SU-DHL-6 (cell line): ENCODE measurements at regions not wholly inside any gene's neighbourhood (a gene's known extent, or its start where the extent isn't known, plus 50 kb on each side); places are given as distances from the start of the nearest gene placed in this dataset.

Experiments
- H2AFZ ChIP-seq: fragments of 200-600 bp; sonication (generic); 2 replicates; pipeline ENCODE4 v1.6.1; 2014; ENCODE audit warnings: low read depth, mild to moderate bottlenecking, moderate library complexity, mixed read lengths, antibody characterized with exemption, low read length; ENCODE audit not compliant: severe bottlenecking
- H3F3A ChIP-seq: fragments of 200-600 bp; shearing (Covaris generic); 2 replicates; pipeline ENCODE4 v1.6.0; 2016; ENCODE audit warnings: antibody characterized with exemption, mild to moderate bottlenecking; ENCODE audit not compliant: insufficient read depth
- H3K27ac ChIP-seq: fragments of 200-600 bp; sonication (generic); 2 replicates; pipeline ENCODE4 v1.5.1; 2016; ENCODE audit warnings: low read depth, mild to moderate bottlenecking, low read length, moderate library complexity, mixed read lengths
- H3K27me3 ChIP-seq: fragments of 200-600 bp; sonication (generic), shearing (Covaris generic); 2 replicates; pipeline ENCODE4 v1.6.0; 2014; ENCODE audit warnings: mild to moderate bottlenecking, low read length
- H3K36me3 ChIP-seq: fragments of 200-600 bp; sonication (generic); 2 replicates; pipeline ENCODE4 v1.6.1; 2014; ENCODE audit warnings: mild to moderate bottlenecking, low read length, mixed read lengths
- H3K4me2 ChIP-seq: fragments of 300-600, 200-600 bp; shearing (Covaris generic), sonication (generic); 2 replicates; pipeline ENCODE4 v1.6.0; 2014; ENCODE audit warnings: low read length, low read depth, mild to moderate bottlenecking; ENCODE audit not compliant: poor library complexity, severe bottlenecking
- H3K4me3 ChIP-seq: fragments of 200-600 bp; sonication (generic); 2 replicates; pipeline ENCODE4 v1.5.1; 2014; ENCODE audit warnings: antibody characterized with exemption, low read length, mild to moderate bottlenecking, mixed read lengths; ENCODE audit not compliant: insufficient read depth, poor library complexity, severe bottlenecking
- H3K79me2 ChIP-seq: fragments of 200-600 bp; sonication (generic); 2 replicates; pipeline ENCODE4 v1.6.1; 2014; ENCODE audit warnings: mild to moderate bottlenecking, low read length, moderate library complexity; ENCODE audit not compliant: insufficient read depth
- H3K9ac ChIP-seq: fragments of 200-600 bp; sonication (generic); 2 replicates; pipeline ENCODE4 v1.7.0; 2014; ENCODE audit warnings: mild to moderate bottlenecking, low read length
- H3K9me2 ChIP-seq: fragments of 200-600 bp; sonication (generic); replicated peaks from 2 replicates; pipeline ENCODE4 v1.6.1; 2014; ENCODE audit warnings: low read length; ENCODE audit not compliant: insufficient read depth
- H3K9me3 ChIP-seq: fragments of 200-600 bp; sonication (generic); 2 replicates; pipeline ENCODE4 v1.6.1; 2014; ENCODE audit warnings: low read length, mixed read lengths; ENCODE audit not compliant: insufficient read depth
- H4K20me1 ChIP-seq: fragments of 200-600 bp; sonication (generic); 2 replicates; pipeline ENCODE4 v1.6.1; 2014; ENCODE audit warnings: low read depth, mild to moderate bottlenecking, antibody characterized with exemption, low read length, moderate library complexity, mixed read lengths
- CTCF ChIP-seq: fragments of 200-600 bp; sonication (generic); IDR thresholded peaks from one replicate; pipeline ENCODE4 v1.5.1; 2017; ENCODE audit warnings: antibody characterized with exemption, mild to moderate bottlenecking, low read length, moderate library complexity; ENCODE audit not compliant: insufficient read depth, poor library complexity, severe bottlenecking
- EZH2phosphoT487 ChIP-seq: fragments of 200-600 bp; sonication (generic), shearing (Covaris generic); conservative IDR thresholded peaks from 2 replicates; pipeline ENCODE4 v1.6.1; 2018; ENCODE audit warnings: mild to moderate bottlenecking, antibody characterized with exemption, low read length, moderate library complexity, mixed read lengths

- Histone ChIP-seq H2AFZ (no peak overlapping the region), H3K9me2 (no peaks in the 10 kb centered on the region), H3K9me3 (no peaks in the 10 kb centered on the region), H4K20me1 (no peaks in the 10 kb centered on the region), H3K27ac (no peak overlapping the region), H3K9ac (no peak overlapping the region), H3K27me3 (no peaks in the 10 kb centered on the region), H3K36me3 (no peaks in the 10 kb centered on the region), H3F3A (no peaks in the 10 kb centered on the region), H3K4me2 (no peak overlapping the region), H3K79me2 (no peaks in the 10 kb centered on the region), H3K4me3 (no peak overlapping the region)
- no peak for TF ChIP-seq EZH2phosphoT487
- TF ChIP-seq CTCF = no peak
Measured at GRCh38 chr1:70863239-70863638, 184.4 kb downstream of the PTGER3 start.

- Histone ChIP-seq H3F3A (no peaks in the 10 kb centered on the region), H3K27ac (no peak overlapping the region), H3K36me3 (no peaks in the 10 kb centered on the region), H4K20me1 (no peaks in the 10 kb centered on the region), H3K9me3 (no peaks in the 10 kb centered on the region), H3K4me2 (no peak overlapping the region), H2AFZ (no peak overlapping the region), H3K27me3 (no peaks in the 10 kb centered on the region), H3K9ac (no peak overlapping the region), H3K79me2 (no peaks in the 10 kb centered on the region), H3K4me3 (no peak overlapping the region), H3K9me2 (no peaks in the 10 kb centered on the region)
- no peak for TF ChIP-seq CTCF
- TF ChIP-seq EZH2phosphoT487 = no peak
Measured at GRCh38 chr1:70864302-70864701, 183.3 kb downstream of the PTGER3 start.

GRCh38 chr1:70866542-70867264 lies 180.9 kb downstream of the PTGER3 start:
- Histone ChIP-seq H3K36me3 (no peaks in the 10 kb centered on the region), H2AFZ (no peak overlapping the region), H3K9me2 (no peaks in the 10 kb centered on the region), H3K9ac (no peak overlapping the region), H3K9me3 (no peaks in the 10 kb centered on the region), H3K79me2 (no peaks in the 10 kb centered on the region), H3K27me3 (no peaks in the 10 kb centered on the region), H3K27ac (no peak overlapping the region), H3K4me3 (no peak overlapping the region), H4K20me1 (no peaks in the 10 kb centered on the region), H3F3A (no peaks in the 10 kb centered on the region), H3K4me2 (no peak overlapping the region)
- TF ChIP-seq CTCF (no peak), EZH2phosphoT487 (no peak)
